ENCODE measurements at regions not wholly inside any gene's neighbourhood (a gene's known extent, or its start where the extent isn't known, plus 50 kb on each side); places are given as distances from the start of the nearest gene placed in this dataset.

- TF ChIP-seq CTCF (conservative IDR thresholded peaks at IDR 0.05 in 1 of 2, IDR thresholded peaks at IDR 0.05 in 1 of 2; ENCODE audit: low read depth in 1 of 2, low read length in 2 of 2): no peak
- no peak for TF ChIP-seq EZH2 (IDR thresholded peaks at IDR 0.05; ENCODE audit: low read length, missing control alignments)
Observed at GRCh38 chr7:140269004-140269638, 92.3 kb upstream of the KDM7A start.
